Mucosa of descending colon (tissue), 3 donors: ENCODE measurements at regions not wholly inside any gene's neighbourhood (a gene's known extent, or its start where the extent isn't known, plus 50 kb on each side); places are given as distances from the start of the nearest gene placed in this dataset.

Experiments used
- ATAC-seq: fragments of 200-7000 bp; cut with Tn5 transposase; one replicate; pipeline ENCODE4 v1.9.1; 2020; ENCODE audit warnings: mild to moderate bottlenecking, moderate library complexity
- DNase-seq, 3 donors: peaks; one replicate each; pipeline ENCODE4 v3.0.0-alpha.2; 2020
- H3K36me3 ChIP-seq: fragments of 200-600 bp; one replicate; pipeline ENCODE4 v1.8.0; 2021; ENCODE audit warnings: low read depth, mild to moderate bottlenecking
- H3K4me1 ChIP-seq: fragments of 200-600 bp; one replicate; pipeline ENCODE4 v1.8.0; 2021; ENCODE audit warnings: low read depth, mild to moderate bottlenecking
- H3K4me3 ChIP-seq: fragments of 200-600 bp; one replicate; pipeline ENCODE4 v1.8.0; 2021; ENCODE audit warnings: mild to moderate bottlenecking
- H3K9me3 ChIP-seq: fragments of 200-600 bp; one replicate; pipeline ENCODE4 v1.8.0; 2021; ENCODE audit warnings: mild to moderate bottlenecking
- CTCF ChIP-seq: fragments of 200-600 bp; IDR thresholded peaks from one replicate; pipeline ENCODE4 v1.8.0; 2022; ENCODE audit warnings: antibody characterized with exemption, mild to moderate bottlenecking
- intact Hi-C, 2 donors: fragments of 100-400 bp; cut with DNase I in 1 of 2; cut with micrococcal nuclease in 1 of 2; formaldehyde crosslinking; loops; one replicate each; pipeline versions ENCODE4 v1.11.0 to v1.11.1; 2022; cut with DNase I, micrococcal nuclease
- donor health status: DM: no; HTN: no; CAD: no; lungs with moderate emphysema.
- donor health status: DM: no; HTN: no; CAD: no.
- donor health status: DM: no; HTN: yes; CAD: no.

- Histone ChIP-seq H3K9me3 (no peaks in the 10 kb centered on the region), H3K4me1 (no peaks in the 10 kb centered on the region), H3K4me3 (no peak overlapping the region), H3K36me3 (no peaks in the 10 kb centered on the region)
- ATAC-seq (no peak), DNase-seq (no peak)
- intact Hi-C loops, result no loop called here
- TF ChIP-seq CTCF, result no peak
Observed at GRCh38 chr5:158638396-158638795, 461.3 kb downstream of the EBF1 start.

GRCh38 chr5:158637039-158637438, 462.7 kb downstream of the EBF1 start:
- TF ChIP-seq CTCF, result no peak
- Histone ChIP-seq H3K9me3 (no peaks in the 10 kb centered on the region), H3K4me1 (no peaks in the 10 kb centered on the region), H3K36me3 (no peaks in the 10 kb centered on the region), H3K4me3 (no peak overlapping the region)
- DNase-seq, result no peak
- intact Hi-C loops, result no loop called here
- ATAC-seq, result no peak

GRCh38 chr5:158635565-158635964, 464.2 kb downstream of the EBF1 start:
- TF ChIP-seq CTCF, result no peak
- no peaks in the 10 kb centered on the region for H3K36me3 ChIP-seq
- H3K4me3 ChIP-seq, result no peak overlapping the region
- ATAC-seq (no peak), DNase-seq (no peak)
- H3K4me1 ChIP-seq, result no peaks in the 10 kb centered on the region
- no peaks in the 10 kb centered on the region for H3K9me3 ChIP-seq
- intact Hi-C loops, result no loop called here

- no peak for TF ChIP-seq CTCF
- Histone ChIP-seq H3K9me3 (no peaks in the 10 kb centered on the region), H3K4me1 (no peaks in the 10 kb centered on the region), H3K4me3 (no peak overlapping the region), H3K36me3 (no peaks in the 10 kb centered on the region)
- no peak for DNase-seq
- intact Hi-C loops, result no loop called here
- ATAC-seq, result no peak
Observed at GRCh38 chr5:158634714-158635113, 465.0 kb downstream of the EBF1 start.

- no peaks in the 10 kb centered on the region for H3K36me3 ChIP-seq
- DNase-seq (no peak), ATAC-seq (no peak)
- no peak overlapping the region for H3K4me3 ChIP-seq
- intact Hi-C loops, result no loop called here
- no peaks in the 10 kb centered on the region for H3K9me3 ChIP-seq
- no peaks in the 10 kb centered on the region for H3K4me1 ChIP-seq
- TF ChIP-seq CTCF, result no peak
Observed at GRCh38 chr5:158629591-158630312, 470.0 kb downstream of the EBF1 start.

GRCh38 chr5:158626718-158627117, 473.0 kb downstream of the EBF1 start:
- Histone ChIP-seq H3K9me3 (no peaks in the 10 kb centered on the region), H3K36me3 (no peaks in the 10 kb centered on the region), H3K4me1 (no peaks in the 10 kb centered on the region), H3K4me3 (no peak overlapping the region)
- intact Hi-C loops, result no loop called here
- no peak for ATAC-seq
- TF ChIP-seq CTCF, result no peak
- DNase-seq, result no peak
